ENCODE measurements at regions not wholly inside any gene's neighbourhood (a gene's known extent, or its start where the extent isn't known, plus 50 kb on each side); places are given as distances from the start of the nearest gene placed in this dataset.

DNA sequence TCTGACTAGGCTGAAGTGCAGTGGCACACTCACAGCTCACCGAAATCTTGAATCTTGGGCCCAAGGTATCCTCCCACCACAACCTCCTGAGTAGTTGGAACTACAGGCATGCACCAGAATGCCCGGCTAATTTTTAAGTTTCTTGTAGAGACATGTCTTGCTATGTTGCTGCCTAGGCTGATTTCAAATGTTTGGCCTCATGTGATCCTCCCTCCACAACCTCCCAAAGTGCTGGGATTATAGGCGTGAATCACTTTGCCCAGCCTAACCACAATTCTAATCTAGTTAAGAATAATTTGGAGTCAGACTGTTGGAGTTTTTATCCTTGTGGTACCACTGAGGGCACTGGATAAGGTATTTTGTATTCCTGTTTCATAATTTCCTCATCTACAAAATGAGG, 317.5 kb upstream of the AGA start:
- TF ChIP-seq, protein P1, sequence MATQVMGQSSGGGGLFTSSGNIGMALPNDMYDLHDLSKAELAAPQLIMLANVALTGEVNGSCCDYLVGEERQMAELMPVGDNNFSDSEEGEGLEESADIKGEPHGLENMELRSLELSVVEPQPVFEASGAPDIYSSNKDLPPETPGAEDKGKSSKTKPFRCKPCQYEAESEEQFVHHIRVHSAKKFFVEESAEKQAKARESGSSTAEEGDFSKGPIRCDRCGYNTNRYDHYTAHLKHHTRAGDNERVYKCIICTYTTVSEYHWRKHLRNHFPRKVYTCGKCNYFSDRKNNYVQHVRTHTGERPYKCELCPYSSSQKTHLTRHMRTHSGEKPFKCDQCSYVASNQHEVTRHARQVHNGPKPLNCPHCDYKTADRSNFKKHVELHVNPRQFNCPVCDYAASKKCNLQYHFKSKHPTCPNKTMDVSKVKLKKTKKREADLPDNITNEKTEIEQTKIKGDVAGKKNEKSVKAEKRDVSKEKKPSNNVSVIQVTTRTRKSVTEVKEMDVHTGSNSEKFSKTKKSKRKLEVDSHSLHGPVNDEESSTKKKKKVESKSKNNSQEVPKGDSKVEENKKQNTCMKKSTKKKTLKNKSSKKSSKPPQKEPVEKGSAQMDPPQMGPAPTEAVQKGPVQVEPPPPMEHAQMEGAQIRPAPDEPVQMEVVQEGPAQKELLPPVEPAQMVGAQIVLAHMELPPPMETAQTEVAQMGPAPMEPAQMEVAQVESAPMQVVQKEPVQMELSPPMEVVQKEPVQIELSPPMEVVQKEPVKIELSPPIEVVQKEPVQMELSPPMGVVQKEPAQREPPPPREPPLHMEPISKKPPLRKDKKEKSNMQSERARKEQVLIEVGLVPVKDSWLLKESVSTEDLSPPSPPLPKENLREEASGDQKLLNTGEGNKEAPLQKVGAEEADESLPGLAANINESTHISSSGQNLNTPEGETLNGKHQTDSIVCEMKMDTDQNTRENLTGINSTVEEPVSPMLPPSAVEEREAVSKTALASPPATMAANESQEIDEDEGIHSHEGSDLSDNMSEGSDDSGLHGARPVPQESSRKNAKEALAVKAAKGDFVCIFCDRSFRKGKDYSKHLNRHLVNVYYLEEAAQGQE (IDR thresholded peaks at IDR 0.05; ENCODE audit: low read depth) = no peak
- no peak for TF ChIP-seq EZH2phosphoT487 (IDR thresholded peaks at IDR 0.05; ENCODE audit: borderline replicate concordance)
- no peak for TF ChIP-seq TCF7L2 (IDR thresholded peaks at IDR 0.05; ENCODE audit: borderline replicate concordance, extremely low read depth, insufficient read depth, insufficient read length)
- TF ChIP-seq, protein P2, sequence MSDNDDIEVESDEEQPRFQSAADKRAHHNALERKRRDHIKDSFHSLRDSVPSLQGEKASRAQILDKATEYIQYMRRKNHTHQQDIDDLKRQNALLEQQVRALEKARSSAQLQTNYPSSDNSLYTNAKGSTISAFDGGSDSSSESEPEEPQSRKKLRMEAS (IDR thresholded peaks at IDR 0.05) = no peak
- no peak for TF ChIP-seq EGR1 (IDR thresholded peaks at IDR 0.05; ENCODE audit: low read depth)
- TF ChIP-seq FOSL1 (IDR thresholded peaks at IDR 0.05; ENCODE audit: low read depth) = no peak
- TF ChIP-seq, protein P3, sequence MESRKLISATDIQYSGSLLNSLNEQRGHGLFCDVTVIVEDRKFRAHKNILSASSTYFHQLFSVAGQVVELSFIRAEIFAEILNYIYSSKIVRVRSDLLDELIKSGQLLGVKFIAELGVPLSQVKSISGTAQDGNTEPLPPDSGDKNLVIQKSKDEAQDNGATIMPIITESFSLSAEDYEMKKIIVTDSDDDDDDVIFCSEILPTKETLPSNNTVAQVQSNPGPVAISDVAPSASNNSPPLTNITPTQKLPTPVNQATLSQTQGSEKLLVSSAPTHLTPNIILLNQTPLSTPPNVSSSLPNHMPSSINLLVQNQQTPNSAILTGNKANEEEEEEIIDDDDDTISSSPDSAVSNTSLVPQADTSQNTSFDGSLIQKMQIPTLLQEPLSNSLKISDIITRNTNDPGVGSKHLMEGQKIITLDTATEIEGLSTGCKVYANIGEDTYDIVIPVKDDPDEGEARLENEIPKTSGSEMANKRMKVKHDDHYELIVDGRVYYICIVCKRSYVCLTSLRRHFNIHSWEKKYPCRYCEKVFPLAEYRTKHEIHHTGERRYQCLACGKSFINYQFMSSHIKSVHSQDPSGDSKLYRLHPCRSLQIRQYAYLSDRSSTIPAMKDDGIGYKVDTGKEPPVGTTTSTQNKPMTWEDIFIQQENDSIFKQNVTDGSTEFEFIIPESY (IDR thresholded peaks at IDR 0.05; ENCODE audit: extremely low read depth, insufficient replicate concordance, low read length) = no peak
- TF ChIP-seq JUND (IDR thresholded peaks at IDR 0.05) = no peak
- no peak for TF ChIP-seq YY1 (IDR thresholded peaks at IDR 0.05; ENCODE audit: extremely low read depth, insufficient replicate concordance, low read depth, low read length)
- TF ChIP-seq RAD21 (IDR thresholded peaks at IDR 0.05; ENCODE audit: low read depth) = no peak
- no peak for TF ChIP-seq SIN3A (IDR thresholded peaks at IDR 0.05; ENCODE audit: low read depth)
- no peak for TF ChIP-seq POLR2A (IDR thresholded peaks at IDR 0.05; ENCODE audit: borderline replicate concordance, extremely low read depth, insufficient read depth, insufficient read length)
- no peak for TF ChIP-seq SP1 (IDR thresholded peaks at IDR 0.05; ENCODE audit: low read depth)
- no peak for TF ChIP-seq POLR2AphosphoS5 (IDR thresholded peaks at IDR 0.05; ENCODE audit: low read depth, low read length)
- no peak for TF ChIP-seq ZNF274 (IDR thresholded peaks at IDR 0.05; ENCODE audit: low read depth, low read length)
- no peak for TF ChIP-seq EZH2 (IDR thresholded peaks at IDR 0.05)
- Histone ChIP-seq H3K36me3 (ENCODE audit: control insufficient read depth in 1 of 2, insufficient read depth in 2 of 2, low read length in 2 of 2) (no peaks in the 10 kb centered on the region), H2AFZ (ENCODE audit: low read depth, low read length, poor library complexity, severe bottlenecking) (no peak overlapping the region), H3K79me2 (ENCODE audit: insufficient read depth, low read length) (no peaks in the 10 kb centered on the region), H3K9me2 (ENCODE audit: insufficient read depth) (no peaks in the 10 kb centered on the region), H3K27me3 (ENCODE audit: insufficient read depth, low read length) (no peaks in the 10 kb centered on the region), H3K9ac (ENCODE audit: low read length) (no peak overlapping the region), H3K4me3 (replicated peaks in 1 of 2; ENCODE audit: low read depth in 1 of 2, low read length in 2 of 2) (no peak overlapping the region), H3K4me1 (ENCODE audit: control insufficient read depth in 1 of 2, insufficient read depth in 2 of 2, low read length in 2 of 2) (no peaks in the 10 kb centered on the region), H3K9me3 (ENCODE audit: control insufficient read depth in 1 of 2, insufficient read depth in 1 of 2, low read depth in 1 of 2, low read length in 2 of 2) (no peaks in the 10 kb centered on the region), H4K20me1 (ENCODE audit: insufficient read depth) (no peaks in the 10 kb centered on the region), H3K4me2 (ENCODE audit: low read length) (no peak overlapping the region), H3K27ac (ENCODE audit: low read depth, low read length) (no peak overlapping the region)
- ATAC-seq = no peak
- ChIA-PET RAD21 (ENCODE audit: low non-redundant PET in 1 of 2, low total read pairs in 2 of 2, uncharacterized antibody in 2 of 2, unreplicated experiment in 2 of 2) (no interaction called here), CTCF (no interaction called here), POLR2A (no interaction called here)
- BruUV-seq (replicated peaks) = no TSS peak
- DNase-seq (ENCODE audit: low read depth, low spot score) = no peak
- intact Hi-C loops (cut with micrococcal nuclease) = no loop called here

Data from HCT116 (cell line).